ENCODE measurements at regions not wholly inside any gene's neighbourhood (a gene's known extent, or its start where the extent isn't known, plus 50 kb on each side); places are given as distances from the start of the nearest gene placed in this dataset.
"Not testable (repeated sequence)": the region's sequence is repeated elsewhere in the genome, so short reads cannot be mapped to it uniquely, and the experiment has no call there.

GRCh38 chr4:151541389-151542071, 132.6 kb downstream of the FHIP1A start:
- peak; percentile 58 for DNase-seq (ENCODE audit: low read depth)
- TF ChIP-seq, protein P1, sequence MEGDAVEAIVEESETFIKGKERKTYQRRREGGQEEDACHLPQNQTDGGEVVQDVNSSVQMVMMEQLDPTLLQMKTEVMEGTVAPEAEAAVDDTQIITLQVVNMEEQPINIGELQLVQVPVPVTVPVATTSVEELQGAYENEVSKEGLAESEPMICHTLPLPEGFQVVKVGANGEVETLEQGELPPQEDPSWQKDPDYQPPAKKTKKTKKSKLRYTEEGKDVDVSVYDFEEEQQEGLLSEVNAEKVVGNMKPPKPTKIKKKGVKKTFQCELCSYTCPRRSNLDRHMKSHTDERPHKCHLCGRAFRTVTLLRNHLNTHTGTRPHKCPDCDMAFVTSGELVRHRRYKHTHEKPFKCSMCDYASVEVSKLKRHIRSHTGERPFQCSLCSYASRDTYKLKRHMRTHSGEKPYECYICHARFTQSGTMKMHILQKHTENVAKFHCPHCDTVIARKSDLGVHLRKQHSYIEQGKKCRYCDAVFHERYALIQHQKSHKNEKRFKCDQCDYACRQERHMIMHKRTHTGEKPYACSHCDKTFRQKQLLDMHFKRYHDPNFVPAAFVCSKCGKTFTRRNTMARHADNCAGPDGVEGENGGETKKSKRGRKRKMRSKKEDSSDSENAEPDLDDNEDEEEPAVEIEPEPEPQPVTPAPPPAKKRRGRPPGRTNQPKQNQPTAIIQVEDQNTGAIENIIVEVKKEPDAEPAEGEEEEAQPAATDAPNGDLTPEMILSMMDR (conservative IDR thresholded peaks at IDR 0.05; ENCODE audit: low read depth, low read length): no peak
- H3K4me3 ChIP-seq (ENCODE audit: low read depth, low read length): no peak overlapping the region

GRCh38 chr4:151548708-151549107, 139.7 kb downstream of the FHIP1A start:
- no peak for DNase-seq (ENCODE audit: low read depth)
- TF ChIP-seq, protein P1 (conservative IDR thresholded peaks at IDR 0.05; ENCODE audit: low read depth, low read length): no peak
- H3K4me3 ChIP-seq (ENCODE audit: low read depth, low read length): no peak overlapping the region

DNA sequence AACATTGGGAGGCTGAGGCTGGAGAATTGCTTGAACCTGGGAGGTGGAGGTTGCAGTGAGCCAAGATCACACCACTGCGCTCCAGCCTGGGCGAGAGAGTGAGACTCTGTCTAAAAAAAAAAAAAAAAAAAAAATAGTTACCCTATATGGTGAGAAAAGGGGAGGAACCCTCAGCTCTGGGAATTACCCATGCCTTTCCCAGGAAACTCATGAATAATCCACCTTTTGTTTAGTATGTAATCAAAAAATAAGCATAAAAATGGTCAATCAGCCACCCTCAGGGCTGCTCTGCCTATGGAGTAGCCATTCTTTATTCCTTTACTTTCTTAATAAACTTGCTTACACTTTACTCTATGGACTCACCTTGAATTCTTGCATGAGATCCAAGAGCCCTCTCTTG, 140.4 kb downstream of the FHIP1A start:
- not testable (repeated sequence) for DNase-seq (ENCODE audit: low read depth); H3K4me3 ChIP-seq (ENCODE audit: low read depth, low read length)

DNA sequence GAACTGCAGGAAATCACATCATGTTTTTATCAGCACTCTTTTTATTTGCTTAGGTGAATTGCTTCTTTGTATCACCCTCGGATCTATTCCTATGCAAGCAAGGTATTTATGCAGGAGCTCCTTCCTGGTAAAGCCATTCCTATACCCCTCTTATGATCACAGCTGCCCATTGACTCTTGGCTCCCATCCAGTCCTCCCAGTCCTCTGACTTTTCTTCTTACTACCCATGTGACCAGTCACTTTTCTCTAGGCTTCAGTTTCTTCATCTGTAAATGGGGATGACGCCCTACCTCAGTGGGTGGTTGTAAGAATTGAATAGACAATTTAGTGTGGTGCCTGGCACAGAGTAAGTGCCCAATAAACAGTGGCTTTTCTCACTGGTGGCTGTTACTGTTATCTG, 144.9 kb downstream of the FHIP1A start:
- TF ChIP-seq, protein P1 (conservative IDR thresholded peaks at IDR 0.05; ENCODE audit: low read depth, low read length): no peak
- H3K4me3 ChIP-seq (ENCODE audit: low read depth, low read length): no peak overlapping the region
- DNase-seq (ENCODE audit: low read depth): no peak

- H3K4me3 ChIP-seq (ENCODE audit: low read depth, low read length): no peak overlapping the region
- TF ChIP-seq, protein P1 (conservative IDR thresholded peaks at IDR 0.05; ENCODE audit: low read depth, low read length): no peak
- DNase-seq (ENCODE audit: low read depth): no peak
Observed at GRCh38 chr4:151555151-151555945, 146.4 kb downstream of the FHIP1A start.

DNA sequence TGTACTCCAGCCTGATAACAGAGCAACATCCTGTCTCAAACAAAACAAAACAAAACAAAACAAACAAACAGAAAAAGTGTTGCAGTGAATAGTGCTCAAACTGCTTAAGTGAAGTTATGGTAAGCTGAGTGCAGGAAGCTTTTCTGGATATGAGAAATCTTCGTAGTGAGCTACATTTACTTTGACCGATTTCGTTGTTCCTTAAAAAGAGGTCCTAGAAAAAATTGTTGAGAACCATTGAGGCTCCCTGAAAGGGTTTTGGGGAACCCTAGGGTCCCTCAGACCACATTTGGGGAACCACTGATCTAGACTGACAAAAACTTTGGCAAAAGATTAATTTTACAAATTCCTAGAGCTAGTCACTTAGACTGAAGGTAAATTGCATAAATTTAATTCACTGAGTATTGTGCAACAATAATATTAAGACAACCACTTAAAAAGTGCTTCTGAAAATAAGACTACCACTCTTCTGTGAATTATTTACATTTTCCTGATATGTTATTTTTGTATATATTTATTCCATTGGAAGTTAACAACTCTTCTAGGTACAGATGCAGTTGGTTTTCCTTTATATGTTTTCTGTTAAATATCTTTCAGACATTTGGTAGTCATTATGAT, 149.6 kb downstream of the FHIP1A start:
- TF ChIP-seq, protein P1 (conservative IDR thresholded peaks at IDR 0.05; ENCODE audit: low read depth, low read length): no peak
- H3K4me3 ChIP-seq (ENCODE audit: low read depth, low read length): no peak overlapping the region

GRCh38 chr4:151559595-151559994, 150.6 kb downstream of the FHIP1A start:
- DNase-seq (ENCODE audit: low read depth): no peak
- TF ChIP-seq, protein P1 (conservative IDR thresholded peaks at IDR 0.05; ENCODE audit: low read depth, low read length): no peak
- H3K4me3 ChIP-seq (ENCODE audit: low read depth, low read length): no peak overlapping the region

More for the DNA sequence above, 149.6 kb downstream of the FHIP1A start:
- no peak for DNase-seq (ENCODE audit: low read depth)
